Brain microvascular endothelial cell (primary cell): ENCODE measurements at regions not wholly inside any gene's neighbourhood (a gene's known extent, or its start where the extent isn't known, plus 50 kb on each side); places are given as distances from the start of the nearest gene placed in this dataset.
"Not testable (repeated sequence)": the region's sequence is repeated elsewhere in the genome, so short reads cannot be mapped to it uniquely, and the experiment has no call there.

Experiments used
- DNase-seq: peaks from one replicate; pipeline ENCODE4 v3.0.0-alpha.2; 2020
- H3K27ac ChIP-seq: fragments of 250-450 bp; sonication (Bioruptor Pico); 2 replicates; pipeline ENCODE4 v1.5.1; 2020; ENCODE audit warnings: mild to moderate bottlenecking, moderate library complexity
- H3K27me3 ChIP-seq: fragments of 250-450 bp; sonication (Bioruptor Pico); replicated peaks from 2 replicates; pipeline ENCODE4 v1.5.1; 2020; ENCODE audit warnings: mild to moderate bottlenecking
- H3K36me3 ChIP-seq: fragments of 250-450 bp; sonication (Bioruptor Pico); replicated peaks from 2 replicates; pipeline ENCODE4 v1.5.1; 2020; ENCODE audit warnings: mild to moderate bottlenecking
- H3K4me3 ChIP-seq: 2 replicates; pipeline ENCODE4 v1.5.1; 2011; ENCODE audit warnings: low read depth, mild to moderate bottlenecking, control low read depth, low read length, moderate library complexity
- CTCF ChIP-seq: IDR thresholded peaks from 2 replicates; pipeline ENCODE4 v1.5.1; 2011; ENCODE audit warnings: low read depth, mild to moderate bottlenecking, moderate library complexity, low read length, control low read depth, inconsistent platforms; ENCODE audit errors: missing control alignments
- in situ Hi-C: cut with HindIII; loops from 2 replicates; pipeline ENCODE4 v1.10.0; 2017; ENCODE audit warnings: low sequenced_read_pairs, low pct_ligation_motif_present

GRCh38 chr3:143901105-143901504, 52.8 kb upstream of the SLC9A9 start:
- in situ Hi-C loops, result no loop called here
- H3K36me3 ChIP-seq, result no peaks in the 10 kb centered on the region
- DNase-seq, result peak; percentile 69

DNA sequence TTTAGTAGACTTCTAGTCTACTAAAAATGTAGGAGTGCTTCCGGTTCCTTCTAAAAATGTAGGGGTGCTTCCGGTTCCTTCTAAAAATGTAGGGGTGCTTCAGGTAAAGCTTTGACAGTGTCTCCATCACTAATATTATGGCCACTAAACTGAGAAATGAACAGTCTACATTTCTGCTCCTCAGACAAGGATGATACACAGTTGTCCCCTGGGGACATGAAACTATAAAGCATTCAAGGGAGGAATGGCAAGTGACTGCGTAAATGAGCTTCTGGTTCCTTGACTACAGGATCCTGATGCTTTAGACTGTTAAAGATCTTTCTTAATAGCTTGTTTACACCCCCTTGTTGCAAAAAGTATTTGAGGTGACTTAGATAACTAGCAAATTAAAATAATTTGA, 53.9 kb upstream of the SLC9A9 start:
- H3K27ac ChIP-seq, result no peak overlapping the region
- TF ChIP-seq CTCF, result no peak
- no peaks in the 10 kb centered on the region for H3K36me3 ChIP-seq
- H3K27me3 ChIP-seq, result no peaks in the 10 kb centered on the region
- in situ Hi-C loops, result no loop called here
- H3K4me3 ChIP-seq, result no peak overlapping the region
- no peak for DNase-seq

More at GRCh38 chr3:143901105-143901504, 52.8 kb upstream of the SLC9A9 start:
- no peak for TF ChIP-seq CTCF
- Histone ChIP-seq H3K4me3 (no peak overlapping the region), H3K27me3 (no peaks in the 10 kb centered on the region), H3K27ac (no peak overlapping the region)

DNA sequence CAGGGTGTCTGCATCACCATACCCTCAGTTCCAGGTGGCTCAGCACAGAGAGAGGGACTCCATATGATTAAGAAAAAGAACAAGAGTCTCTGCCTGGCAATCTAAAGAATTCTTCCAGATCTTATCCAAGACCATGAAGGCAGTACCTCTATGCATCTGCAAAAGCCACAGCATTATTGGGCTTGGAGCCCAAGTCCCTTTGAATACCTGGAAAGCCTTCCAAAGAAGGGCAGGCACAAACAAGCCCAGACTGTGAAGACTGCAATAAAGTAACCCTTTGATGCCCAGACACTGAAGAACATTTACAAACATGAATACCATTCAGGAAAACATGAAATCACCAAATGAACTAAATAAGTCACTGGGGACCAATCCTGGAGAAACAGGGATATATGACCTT, 60.9 kb upstream of the DIPK2A start:
- DNase-seq, result no peak
- no peak overlapping the region for H3K27ac ChIP-seq
- H3K4me3 ChIP-seq, result no peak overlapping the region
- in situ Hi-C loops, result no loop called here
- no peaks in the 10 kb centered on the region for H3K27me3 ChIP-seq
- H3K36me3 ChIP-seq, result no peaks in the 10 kb centered on the region
- no peak for TF ChIP-seq CTCF

DNA sequence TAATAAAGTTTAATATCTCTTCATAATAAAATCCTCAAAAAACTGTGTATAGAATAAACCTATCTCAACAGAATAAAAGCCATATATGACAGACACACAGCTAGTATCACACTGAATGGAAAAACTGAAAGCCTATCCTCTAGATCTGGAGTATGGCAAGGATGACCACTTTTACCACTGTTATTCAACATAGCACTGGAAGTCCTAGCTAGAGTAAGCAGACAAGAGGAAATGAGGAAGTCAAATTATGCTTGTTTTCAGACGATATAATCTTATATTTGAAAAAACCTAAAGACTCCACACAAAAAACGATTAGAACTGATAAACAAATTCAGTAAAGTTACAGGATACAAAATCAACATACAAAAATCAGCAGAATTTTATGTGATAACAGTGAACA, 57.4 kb upstream of the DIPK2A start:
- in situ Hi-C loops, result no loop called here

GRCh38 chr3:143918848-143919247, 52.8 kb upstream of the DIPK2A start:
- no peak for DNase-seq
- Histone ChIP-seq H3K27me3 (no peaks in the 10 kb centered on the region), H3K4me3 (no peak overlapping the region), H3K36me3 (no peaks in the 10 kb centered on the region), H3K27ac (no peak overlapping the region)
- TF ChIP-seq CTCF, result no peak
- in situ Hi-C loops, result no loop called here

More for the DNA sequence above, 57.4 kb upstream of the DIPK2A start:
- no peak for TF ChIP-seq CTCF
- H3K36me3 ChIP-seq, result no peaks in the 10 kb centered on the region
- H3K27me3 ChIP-seq, result no peaks in the 10 kb centered on the region
- DNase-seq, result no peak
- no peak overlapping the region for H3K4me3 ChIP-seq
- no peak overlapping the region for H3K27ac ChIP-seq

- H3K27me3 ChIP-seq, H3K36me3 ChIP-seq, H3K4me3 ChIP-seq, H3K27ac ChIP-seq, in situ Hi-C loops, DNase-seq: not testable (repeated sequence)
Observed at GRCh38 chr3:143921176-143921575, 50.4 kb upstream of the DIPK2A start.
